GM12891 (cell line): ENCODE measurements at regions not wholly inside any gene's neighbourhood (a gene's known extent, or its start where the extent isn't known, plus 50 kb on each side); places are given as distances from the start of the nearest gene placed in this dataset.
"Not testable (repeated sequence)": the region's sequence is repeated elsewhere in the genome, so short reads cannot be mapped to it uniquely, and the experiment has no call there.

Experiments used
- PAX5 ChIP-seq: IDR thresholded peaks from 2 replicates; pipeline ENCODE4 v1.6.1; 2011; ENCODE audit warnings: low read length, moderate library complexity, mild to moderate bottlenecking; ENCODE audit not compliant: insufficient read depth, severe bottlenecking
- POLR2A ChIP-seq: IDR thresholded peaks from 2 replicates; pipeline ENCODE4 v1.6.1; 2011; ENCODE audit warnings: low read depth, low read length, control low read depth
- POLR2AphosphoS5 ChIP-seq: IDR thresholded peaks from 2 replicates; pipeline ENCODE4 v1.6.1; 2011; ENCODE audit warnings: low read depth, low read length, control low read depth
- POU2F2 ChIP-seq: IDR thresholded peaks from 2 replicates; pipeline ENCODE4 v1.6.1; 2011; ENCODE audit warnings: low read depth, mild to moderate bottlenecking, control low read depth, low read length, moderate library complexity
- SPI1 ChIP-seq: IDR thresholded peaks from 2 replicates; pipeline ENCODE4 v1.6.1; 2011; ENCODE audit warnings: low read depth, low read length, control low read depth
- TAF1 ChIP-seq: IDR thresholded peaks from 2 replicates; pipeline ENCODE4 v1.6.1; 2011; ENCODE audit warnings: low read depth, low read length, control low read depth

DNA sequence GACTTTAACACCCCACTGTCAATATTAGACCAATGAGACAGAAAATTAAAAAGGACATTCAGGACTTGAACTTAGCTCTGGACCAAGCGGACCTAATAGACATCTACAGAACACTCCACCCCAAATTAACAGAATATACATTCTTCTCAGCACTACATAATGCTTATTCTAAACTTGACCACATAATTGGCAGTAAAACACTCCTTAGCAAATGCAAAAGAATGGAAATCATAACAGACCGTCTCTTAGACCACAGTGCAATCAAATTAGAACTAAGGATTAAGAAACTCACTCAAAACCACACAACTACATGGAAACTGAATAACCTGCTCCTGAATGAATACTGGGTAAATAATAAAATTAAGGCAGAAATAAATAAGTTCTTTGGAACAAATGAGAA is 138.2 kb upstream of the PDE4B start:
- not testable (repeated sequence) for TF ChIP-seq POLR2A, TAF1, POLR2AphosphoS5, POU2F2, SPI1, PAX5
